ENCODE measurements at regions not wholly inside any gene's neighbourhood (a gene's known extent, or its start where the extent isn't known, plus 50 kb on each side); places are given as distances from the start of the nearest gene placed in this dataset.

DNA sequence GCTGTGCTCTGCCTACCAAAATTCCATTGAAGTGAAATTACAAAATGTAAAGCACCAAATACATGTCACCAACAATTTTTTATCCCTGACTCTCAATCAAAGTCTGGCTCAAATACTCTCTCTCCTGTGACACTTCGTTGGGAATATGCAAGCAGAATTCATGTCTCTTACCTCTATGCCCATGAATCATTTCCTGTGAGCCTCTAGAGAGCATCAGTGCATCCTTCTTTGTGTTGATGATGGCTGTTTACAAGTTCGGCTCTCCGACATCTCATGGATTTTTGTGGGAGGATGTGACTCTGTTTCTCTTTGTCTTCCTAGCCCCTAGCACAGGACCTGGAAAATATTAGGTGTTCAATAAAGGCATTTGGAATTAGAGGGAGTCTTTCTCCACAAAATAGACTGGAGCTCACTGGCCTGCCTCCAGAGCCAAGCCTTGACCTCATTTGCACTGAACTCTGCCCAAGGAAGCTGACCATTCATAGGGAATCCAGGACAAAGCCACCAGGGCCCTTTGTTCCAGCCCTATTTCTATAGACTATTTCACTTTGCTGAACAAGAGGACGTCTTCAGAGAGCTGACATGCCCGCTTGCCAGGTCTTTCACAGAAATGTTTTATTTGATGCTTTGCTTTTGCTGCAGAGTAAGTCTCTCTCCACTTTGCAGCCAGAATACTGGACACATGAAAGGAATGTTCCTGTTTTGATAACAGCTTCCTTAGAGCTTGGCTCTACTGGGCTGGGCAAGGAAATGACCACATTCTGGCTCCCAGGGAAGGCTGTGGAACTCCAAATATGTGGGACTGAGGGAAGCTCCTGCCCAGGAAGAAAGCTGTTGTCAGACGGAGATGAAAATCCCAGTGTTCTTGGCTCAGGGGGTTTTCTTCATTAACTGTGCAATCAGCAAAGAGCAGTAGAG lies 194.5 kb upstream of the CDYL start:
- no peaks in the 10 kb centered on the region for H3K36me3 Mint-ChIP-seq
- H3K4me3 Mint-ChIP-seq, result no peak overlapping the region
- H3K4me1 Mint-ChIP-seq, result no peaks in the 10 kb centered on the region
- peaks cover 6% of the 10 kb centered on the region for H3K27me3 Mint-ChIP-seq
- no peaks in the 10 kb centered on the region for H3K9me3 Mint-ChIP-seq
- no peak overlapping the region for H3K27ac Mint-ChIP-seq

- H3K4me3 Mint-ChIP-seq, result no peak overlapping the region
- no peaks in the 10 kb centered on the region for H3K4me1 Mint-ChIP-seq
- no peaks in the 10 kb centered on the region for H3K36me3 Mint-ChIP-seq
- no peaks in the 10 kb centered on the region for H3K9me3 Mint-ChIP-seq
- peaks cover 18% of the 10 kb centered on the region for H3K27me3 Mint-ChIP-seq
- H3K27ac Mint-ChIP-seq, result no peak overlapping the region
Measured at GRCh38 chr6:4580361-4580760, 195.8 kb upstream of the CDYL start.

DNA sequence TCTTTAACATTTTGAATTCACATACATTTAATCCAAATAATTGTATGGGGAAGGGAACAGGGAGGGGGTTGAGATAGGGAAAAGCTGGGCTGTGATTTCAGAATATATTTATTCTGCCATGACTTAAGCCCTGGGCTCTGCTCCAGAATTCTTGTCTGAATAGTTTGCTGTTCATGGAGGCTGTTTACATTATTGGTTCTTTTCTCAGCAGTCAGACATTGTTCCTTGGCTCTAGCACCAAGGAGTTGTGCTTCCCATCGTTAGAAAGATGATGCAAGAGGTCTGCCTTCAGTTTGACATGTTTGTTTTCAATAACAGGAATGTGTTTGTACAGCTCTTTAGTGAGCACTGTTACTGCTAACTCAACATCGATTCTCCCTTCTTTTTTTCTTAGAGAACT lies 198.8 kb upstream of the CDYL start:
- H3K4me3 Mint-ChIP-seq, result no peak overlapping the region
- no peaks in the 10 kb centered on the region for H3K36me3 Mint-ChIP-seq
- no peaks in the 10 kb centered on the region for H3K9me3 Mint-ChIP-seq
- H3K27me3 Mint-ChIP-seq, result peaks cover 18% of the 10 kb centered on the region
- no peak overlapping the region for H3K27ac Mint-ChIP-seq
- no peaks in the 10 kb centered on the region for H3K4me1 Mint-ChIP-seq

DNA sequence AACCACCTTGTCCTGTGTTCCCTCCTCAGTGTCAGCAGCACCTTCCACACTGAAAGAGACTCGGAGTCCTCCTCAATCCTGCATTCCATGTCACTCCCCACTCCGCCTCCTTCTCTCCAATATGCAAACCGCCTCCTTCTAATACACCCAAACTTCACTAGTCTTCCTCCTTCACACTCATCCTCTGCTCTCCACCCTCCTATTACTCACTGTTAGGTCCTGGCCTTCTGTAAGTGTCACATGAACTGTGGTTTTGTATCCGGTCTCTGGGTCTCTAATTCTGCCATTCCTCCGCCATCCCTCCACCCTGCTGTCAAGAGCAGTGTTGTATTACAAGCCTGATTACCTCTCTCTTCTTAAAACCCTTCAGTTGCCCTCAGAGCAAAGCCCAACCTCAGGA lies 200.5 kb upstream of the CDYL start:
- Mint-ChIP-seq H3K4me1 (no peaks in the 10 kb centered on the region), H3K27ac (no peak overlapping the region), H3K9me3 (peaks cover 5% of the 10 kb centered on the region), H3K27me3 (peaks cover 16% of the 10 kb centered on the region), H3K36me3 (peaks cover 3% of the 10 kb centered on the region), H3K4me3 (no peak overlapping the region)

DNA sequence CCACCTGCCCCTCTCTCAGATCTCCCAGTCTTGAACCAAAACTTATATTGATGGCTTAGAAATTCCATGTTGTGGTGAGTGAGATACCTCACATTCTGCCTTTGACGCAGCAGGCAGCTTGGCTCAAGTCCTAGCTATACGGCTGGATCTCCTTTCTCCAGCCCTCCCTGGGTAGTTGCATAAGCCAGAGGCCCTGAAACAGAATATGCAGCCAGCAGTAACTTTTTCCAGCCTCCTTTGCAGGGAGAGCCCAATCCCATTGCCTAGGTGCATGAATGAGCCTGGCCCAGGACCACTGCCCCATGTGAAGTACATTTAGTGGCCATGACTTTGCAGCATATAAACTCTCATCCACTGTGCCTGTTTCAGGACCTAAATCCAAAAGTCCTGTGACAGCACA lies 202.2 kb upstream of the CDYL start:
- H3K9me3 Mint-ChIP-seq, result peaks cover 5% of the 10 kb centered on the region
- no peaks in the 10 kb centered on the region for H3K4me1 Mint-ChIP-seq
- H3K27me3 Mint-ChIP-seq, result peaks cover 16% of the 10 kb centered on the region
- H3K4me3 Mint-ChIP-seq, result no peak overlapping the region
- H3K27ac Mint-ChIP-seq, result no peak overlapping the region
- H3K36me3 Mint-ChIP-seq, result peaks cover 3% of the 10 kb centered on the region

GRCh38 chr6:4571011-4571410 lies 205.2 kb upstream of the CDYL start:
- Mint-ChIP-seq H3K27me3 (peaks cover 8% of the 10 kb centered on the region), H3K4me3 (no peak overlapping the region), H3K27ac (no peak overlapping the region), H3K4me1 (no peaks in the 10 kb centered on the region), H3K9me3 (peaks cover 5% of the 10 kb centered on the region), H3K36me3 (peaks cover 3% of the 10 kb centered on the region)

- Mint-ChIP-seq H3K4me1 (no peaks in the 10 kb centered on the region), H3K4me3 (no peak overlapping the region), H3K27me3 (peaks cover 3% of the 10 kb centered on the region), H3K36me3 (peaks cover 3% of the 10 kb centered on the region), H3K27ac (no peak overlapping the region), H3K9me3 (peaks cover 5% of the 10 kb centered on the region)
Measured at GRCh38 chr6:4568138-4568537, 208.1 kb upstream of the CDYL start.

DNA sequence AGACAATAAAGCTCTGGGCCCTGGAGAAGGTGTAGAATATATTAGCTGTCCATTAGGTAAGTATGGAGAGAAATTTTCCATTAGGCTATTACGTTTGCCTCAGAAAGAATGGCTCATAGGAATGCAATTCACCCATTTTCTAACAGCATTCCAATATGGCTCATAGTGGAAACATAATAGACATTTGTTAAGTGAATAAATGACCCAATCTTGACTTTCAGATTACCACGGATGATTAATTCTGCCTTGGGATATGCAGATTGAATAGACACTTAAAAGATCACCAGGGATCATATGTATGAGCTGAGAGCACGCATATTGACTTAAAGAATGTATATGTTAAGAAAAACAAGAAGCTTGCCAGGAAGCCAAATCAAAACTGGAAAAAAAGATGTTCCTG lies 209.1 kb upstream of the CDYL start:
- H3K27ac Mint-ChIP-seq, result no peak overlapping the region

DNA sequence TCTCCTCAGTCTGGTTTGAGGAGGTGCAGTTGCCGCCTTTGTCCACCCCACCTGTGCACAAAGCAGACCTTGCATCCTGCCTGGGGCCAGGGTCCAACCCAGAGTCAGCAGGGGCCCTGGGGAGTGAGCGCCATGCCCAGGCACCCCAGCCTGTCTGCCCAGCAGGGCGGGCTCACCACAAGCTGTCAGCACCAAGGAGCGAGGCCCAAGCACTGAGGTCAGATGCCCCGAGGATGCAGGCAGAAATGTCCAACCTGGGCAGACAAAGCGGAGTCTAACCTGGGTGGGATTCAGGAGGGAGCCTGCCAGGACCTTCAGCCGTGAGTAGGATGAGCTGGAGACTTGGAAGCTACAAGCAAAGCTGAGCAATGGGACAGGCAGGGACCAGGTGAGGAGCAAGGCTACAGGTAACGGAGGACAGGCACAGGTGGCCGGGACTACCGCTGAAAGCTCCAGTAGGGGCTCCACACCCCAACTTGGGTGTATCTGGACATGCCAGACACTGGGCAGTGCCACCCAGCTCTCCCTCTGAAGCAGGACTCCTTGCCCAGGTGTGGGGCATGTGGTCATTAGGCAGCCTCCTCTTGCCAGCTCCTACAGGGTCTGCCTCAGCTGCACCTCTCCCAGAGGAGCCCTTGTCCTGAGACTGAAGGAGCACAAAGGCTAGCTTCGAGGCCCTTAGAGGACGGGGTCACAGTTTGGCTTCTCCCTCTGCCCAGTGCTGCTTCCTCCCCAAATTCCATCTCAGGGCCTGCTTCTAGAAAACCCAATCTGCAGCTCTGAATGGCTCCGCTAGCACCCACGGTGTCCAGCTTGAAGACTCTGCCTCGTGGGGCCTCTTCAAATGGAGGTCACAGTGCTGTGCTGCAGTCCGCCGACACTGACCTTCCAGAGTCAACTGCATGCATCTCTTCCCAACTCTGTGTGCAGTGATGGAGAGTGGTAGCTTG lies 210.6 kb upstream of the CDYL start:
- Mint-ChIP-seq H3K4me3 (no peak overlapping the region), H3K4me1 (no peaks in the 10 kb centered on the region), H3K36me3 (no peaks in the 10 kb centered on the region), H3K27ac (no peak overlapping the region), H3K9me3 (no peaks in the 10 kb centered on the region), H3K27me3 (peaks cover 3% of the 10 kb centered on the region)

More for the DNA sequence above, 209.1 kb upstream of the CDYL start:
- H3K4me1 Mint-ChIP-seq, result no peaks in the 10 kb centered on the region
- H3K9me3 Mint-ChIP-seq, result peaks cover 5% of the 10 kb centered on the region
- peaks cover 3% of the 10 kb centered on the region for H3K27me3 Mint-ChIP-seq
- no peak overlapping the region for H3K4me3 Mint-ChIP-seq
- H3K36me3 Mint-ChIP-seq, result peaks cover 3% of the 10 kb centered on the region

DNA sequence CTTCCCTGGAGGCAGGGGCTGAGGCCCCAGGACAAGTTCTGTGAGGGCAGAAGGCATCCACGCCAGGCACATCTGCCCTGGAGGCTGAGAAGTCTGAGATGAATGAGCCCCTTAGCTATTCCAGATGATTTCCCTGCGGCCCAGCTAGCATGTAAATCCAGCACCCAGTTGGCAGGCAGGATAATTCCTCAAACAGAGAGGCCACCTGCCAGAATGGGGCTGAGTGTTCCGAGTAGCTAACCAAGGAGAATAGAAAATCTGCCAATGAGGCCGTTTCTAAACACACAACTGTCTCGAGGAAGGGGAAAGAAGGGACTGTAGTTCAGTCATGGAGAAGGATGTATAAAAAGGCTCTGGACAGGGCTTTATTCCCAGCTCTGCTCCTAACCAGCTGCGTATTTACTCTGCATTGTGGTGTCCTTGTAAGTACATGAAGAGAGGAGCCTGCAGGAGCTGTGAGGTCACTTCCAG lies 211.4 kb upstream of the CDYL start:
- Mint-ChIP-seq H3K36me3 (no peaks in the 10 kb centered on the region), H3K27ac (no peak overlapping the region), H3K4me3 (no peak overlapping the region), H3K27me3 (peaks cover 3% of the 10 kb centered on the region), H3K9me3 (no peaks in the 10 kb centered on the region), H3K4me1 (no peaks in the 10 kb centered on the region)

DNA sequence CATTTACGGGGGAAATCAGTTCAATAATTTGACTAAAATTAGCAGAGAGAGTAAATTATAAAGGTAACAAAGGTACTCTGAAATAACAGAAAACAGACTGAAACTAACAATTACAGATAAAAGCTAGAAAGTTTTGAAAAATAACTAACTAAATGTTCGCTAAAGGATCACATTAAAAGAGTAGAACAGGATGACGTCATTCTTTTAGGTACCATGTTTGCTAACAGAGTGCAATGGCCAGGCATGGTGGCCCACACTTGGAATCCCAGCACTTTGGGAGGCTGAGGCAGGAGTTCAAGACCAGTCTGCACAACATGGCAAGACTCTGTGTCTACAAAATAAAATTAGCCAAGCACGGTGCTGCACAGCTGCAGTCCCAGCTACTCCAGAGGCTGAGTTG lies 212.3 kb upstream of the CDYL start:
- no peak overlapping the region for H3K4me3 Mint-ChIP-seq
- no peaks in the 10 kb centered on the region for H3K36me3 Mint-ChIP-seq
- H3K4me1 Mint-ChIP-seq, result no peaks in the 10 kb centered on the region
- no peaks in the 10 kb centered on the region for H3K9me3 Mint-ChIP-seq
- peaks cover 3% of the 10 kb centered on the region for H3K27me3 Mint-ChIP-seq
- H3K27ac Mint-ChIP-seq, result no peak overlapping the region

GRCh38 chr6:4563156-4563555 lies 213.0 kb upstream of the CDYL start:
- H3K27me3 Mint-ChIP-seq, result peaks cover 3% of the 10 kb centered on the region
- no peak overlapping the region for H3K4me3 Mint-ChIP-seq
- no peaks in the 10 kb centered on the region for H3K4me1 Mint-ChIP-seq
- H3K9me3 Mint-ChIP-seq, result no peaks in the 10 kb centered on the region
- no peak overlapping the region for H3K27ac Mint-ChIP-seq
- no peaks in the 10 kb centered on the region for H3K36me3 Mint-ChIP-seq

DNA sequence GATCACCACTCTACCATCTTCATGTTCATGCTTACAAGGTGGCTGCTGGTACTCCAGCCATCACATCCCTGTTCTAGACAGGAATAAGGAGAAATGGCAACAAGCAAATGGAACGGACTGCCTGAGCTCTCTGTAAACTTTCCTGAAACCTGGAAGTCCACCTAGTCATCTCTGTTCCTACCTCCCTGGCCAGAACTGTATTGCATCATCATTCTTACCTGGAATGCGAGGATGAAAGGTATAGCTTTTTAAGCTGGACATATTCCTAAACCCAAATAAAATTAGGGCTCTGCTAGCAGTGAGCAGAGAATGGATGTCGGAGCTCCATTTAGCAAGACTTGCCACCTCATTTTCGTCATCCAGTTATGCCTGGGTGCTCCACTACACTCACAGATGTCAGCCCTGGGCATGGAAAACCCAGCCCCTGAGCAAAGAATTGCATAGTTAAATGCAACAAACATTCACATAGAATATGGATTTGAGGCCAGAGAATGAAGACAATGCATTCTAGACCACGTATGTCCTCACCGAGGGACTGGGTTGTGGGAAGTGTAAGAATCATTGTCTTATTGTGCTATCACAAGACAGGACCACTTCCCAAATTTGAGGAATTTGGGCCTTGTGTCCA lies 214.3 kb upstream of the CDYL start:
- Mint-ChIP-seq H3K9me3 (no peaks in the 10 kb centered on the region), H3K4me3 (no peak overlapping the region)

GRCh38 chr6:4561078-4561435 lies 215.1 kb upstream of the CDYL start:
- H3K4me3 Mint-ChIP-seq, result no peak overlapping the region
- peaks cover 1% of the 10 kb centered on the region for H3K27me3 Mint-ChIP-seq
- H3K27ac Mint-ChIP-seq, result no peak overlapping the region
- H3K4me1 Mint-ChIP-seq, result no peaks in the 10 kb centered on the region
- no peaks in the 10 kb centered on the region for H3K9me3 Mint-ChIP-seq
- H3K36me3 Mint-ChIP-seq, result no peaks in the 10 kb centered on the region

More for the DNA sequence above, 214.3 kb upstream of the CDYL start:
- Mint-ChIP-seq H3K36me3 (no peaks in the 10 kb centered on the region), H3K4me1 (no peaks in the 10 kb centered on the region), H3K27ac (no peak overlapping the region), H3K27me3 (peaks cover 3% of the 10 kb centered on the region)

GRCh38 chr6:4560221-4561077 lies 215.8 kb upstream of the CDYL start:
- Mint-ChIP-seq H3K36me3 (no peaks in the 10 kb centered on the region), H3K27ac (no peak overlapping the region), H3K4me3 (no peak overlapping the region), H3K4me1 (no peaks in the 10 kb centered on the region), H3K27me3 (peaks cover 1% of the 10 kb centered on the region), H3K9me3 (no peaks in the 10 kb centered on the region)
